ENCODE measurements at regions not wholly inside any gene's neighbourhood (a gene's known extent, or its start where the extent isn't known, plus 50 kb on each side); places are given as distances from the start of the nearest gene placed in this dataset.
"Not testable (repeated sequence)": the region's sequence is repeated elsewhere in the genome, so short reads cannot be mapped to it uniquely, and the experiment has no call there.

- Histone ChIP-seq H3K4me3 (no peak overlapping the region), H3K27ac (no peak overlapping the region), H3K36me3 (no peaks in the 10 kb centered on the region), H3K27me3 (no peaks in the 10 kb centered on the region), H3K9me3 (no peaks in the 10 kb centered on the region), H3K4me1 (no peaks in the 10 kb centered on the region)
- DNase-seq (peak in 2 of 4 donors; percentile 5 to 8), ATAC-seq (no peak)
- intact Hi-C loops (cut with DNase I), result no loop called here
- TF ChIP-seq CTCF (IDR thresholded peaks at IDR 0.05), result no peak
Measured at GRCh38 chr12:90543374-90543773, 411.6 kb downstream of the CCER1 start.

GRCh38 chr12:90542852-90543251 lies 412.1 kb downstream of the CCER1 start:
- H3K36me3 ChIP-seq; H3K27me3 ChIP-seq; H3K4me3 ChIP-seq; ATAC-seq; intact Hi-C loops (cut with DNase I); DNase-seq; H3K9me3 ChIP-seq; H3K4me1 ChIP-seq; H3K27ac ChIP-seq: not testable (repeated sequence)

GRCh38 chr12:90533828-90534227 lies 421.1 kb downstream of the CCER1 start:
- DNase-seq; H3K4me1 ChIP-seq; H3K36me3 ChIP-seq; H3K4me3 ChIP-seq; intact Hi-C loops (cut with DNase I); H3K27ac ChIP-seq; ATAC-seq; H3K9me3 ChIP-seq; H3K27me3 ChIP-seq: not testable (repeated sequence)

- Histone ChIP-seq H3K9me3 (no peaks in the 10 kb centered on the region), H3K36me3 (no peaks in the 10 kb centered on the region), H3K27ac (no peak overlapping the region), H3K4me3 (no peak overlapping the region), H3K4me1 (no peaks in the 10 kb centered on the region), H3K27me3 (no peaks in the 10 kb centered on the region)
- intact Hi-C loops (cut with DNase I), result no loop called here
- ATAC-seq (no peak), DNase-seq (no peak)
- TF ChIP-seq CTCF (IDR thresholded peaks at IDR 0.05), result no peak
Measured at GRCh38 chr12:90520002-90520734, 434.8 kb downstream of the CCER1 start.

- TF ChIP-seq CTCF (IDR thresholded peaks at IDR 0.05), result no peak
- Histone ChIP-seq H3K36me3 (no peaks in the 10 kb centered on the region), H3K4me1 (no peaks in the 10 kb centered on the region), H3K9me3 (no peaks in the 10 kb centered on the region), H3K27ac (no peak overlapping the region), H3K4me3 (no peak overlapping the region), H3K27me3 (no peaks in the 10 kb centered on the region)
- no peak for DNase-seq
- intact Hi-C loops (cut with DNase I), result no loop called here
- ATAC-seq, result no peak
Measured at GRCh38 chr12:90519285-90519684, 435.7 kb downstream of the CCER1 start.

- no peak overlapping the region for H3K4me3 ChIP-seq
- intact Hi-C loops (cut with DNase I), result no loop called here
- no peaks in the 10 kb centered on the region for H3K27me3 ChIP-seq
- H3K36me3 ChIP-seq, result no peaks in the 10 kb centered on the region
- TF ChIP-seq CTCF (IDR thresholded peaks at IDR 0.05), result no peak
- H3K27ac ChIP-seq, result no peak overlapping the region
- DNase-seq, result no peak
- H3K9me3 ChIP-seq, result no peaks in the 10 kb centered on the region
- H3K4me1 ChIP-seq, result no peaks in the 10 kb centered on the region
- no peak for ATAC-seq
Measured at GRCh38 chr12:90515199-90516175, 439.5 kb downstream of the CCER1 start.

All from left lung (tissue), 4 donors.